RWPE2 (cell line): ENCODE measurements at regions not wholly inside any gene's neighbourhood (a gene's known extent, or its start where the extent isn't known, plus 50 kb on each side); places are given as distances from the start of the nearest gene placed in this dataset.

Experiments
- ATAC-seq: fragments of 200-7000 bp; cut with Tn5 transposase; 3 replicates; pipeline ENCODE4 v1.9.1; 2021; ENCODE audit warnings: low read depth
- DNase-seq: peaks from one replicate; pipeline ENCODE4 v3.0.0-alpha.2; 2020; ENCODE audit warnings: low spot score
- H3K27ac ChIP-seq: fragments of 450-650 bp; 2 replicates; pipeline ENCODE4 v1.5.1; 2017; ENCODE audit warnings: mild to moderate bottlenecking; ENCODE audit not compliant: poor library complexity, severe bottlenecking
- H3K27me3 ChIP-seq: fragments of 250-450 bp; sonication (Bioruptor Pico); 2 replicates; pipeline ENCODE4 v1.5.1; 2021; ENCODE audit warnings: mild to moderate bottlenecking, moderate library complexity; ENCODE audit not compliant: insufficient read depth, poor library complexity, severe bottlenecking
- H3K36me3 ChIP-seq: fragments of 250-450 bp; sonication (Bioruptor Pico); 2 replicates; pipeline ENCODE4 v1.5.1; 2020; ENCODE audit warnings: low read depth, mild to moderate bottlenecking, moderate library complexity
- H3K4me1 ChIP-seq: fragments of 250-450 bp; sonication (Bioruptor Pico); 2 replicates; pipeline ENCODE4 v1.5.1; 2021; ENCODE audit warnings: mild to moderate bottlenecking, moderate library complexity; ENCODE audit not compliant: insufficient read depth, poor library complexity, severe bottlenecking
- H3K4me3 ChIP-seq: fragments of 250-450 bp; sonication (Bioruptor Pico); 2 replicates; pipeline ENCODE4 v1.5.1; 2021; ENCODE audit warnings: mild to moderate bottlenecking, moderate library complexity; ENCODE audit not compliant: severe bottlenecking
- H3K9me3 ChIP-seq: fragments of 250-450 bp; sonication (Bioruptor Pico); 2 replicates; pipeline ENCODE4 v1.5.1; 2021; ENCODE audit warnings: mild to moderate bottlenecking, moderate library complexity; ENCODE audit not compliant: severe bottlenecking
- CTCF ChIP-seq: fragments of 450-650 bp; IDR thresholded peaks from one replicate; pipeline ENCODE4 v1.5.1; 2017; ENCODE audit warnings: mild to moderate bottlenecking, moderate library complexity; ENCODE audit not compliant: poor library complexity, severe bottlenecking

GRCh38 chr3:159922193-159922840, 66.3 kb upstream of the IL12A start:
- Histone ChIP-seq H3K4me3 (no peak overlapping the region), H3K27ac (no peak overlapping the region), H3K4me1 (peaks cover 11% of the 10 kb centered on the region), H3K27me3 (no peaks in the 10 kb centered on the region), H3K9me3 (no peaks in the 10 kb centered on the region), H3K36me3 (no peaks in the 10 kb centered on the region)
- no peak for TF ChIP-seq CTCF
- DNase-seq = no peak
- ATAC-seq = no peak

- Histone ChIP-seq H3K4me3 (no peak overlapping the region), H3K27me3 (no peaks in the 10 kb centered on the region), H3K4me1 (peaks cover 16% of the 10 kb centered on the region), H3K36me3 (no peaks in the 10 kb centered on the region), H3K9me3 (no peaks in the 10 kb centered on the region), H3K27ac (no peak overlapping the region)
- no peak for ATAC-seq
- DNase-seq = no peak
- TF ChIP-seq CTCF = no peak
Observed at GRCh38 chr3:159922861-159923312, 65.7 kb upstream of the IL12A start.

GRCh38 chr3:159923336-159923735, 65.3 kb upstream of the IL12A start:
- no peak for ATAC-seq
- Histone ChIP-seq H3K36me3 (no peaks in the 10 kb centered on the region), H3K4me1 (peaks cover 19% of the 10 kb centered on the region), H3K4me3 (no peak overlapping the region), H3K27me3 (no peaks in the 10 kb centered on the region), H3K27ac (no peak overlapping the region), H3K9me3 (no peaks in the 10 kb centered on the region)
- no peak for DNase-seq
- no peak for TF ChIP-seq CTCF

GRCh38 chr3:159923956-159924355, 64.7 kb upstream of the IL12A start:
- TF ChIP-seq CTCF = no peak
- DNase-seq (no peak), ATAC-seq (no peak)
- no peaks in the 10 kb centered on the region for H3K27me3 ChIP-seq
- H3K4me3 ChIP-seq = no peak overlapping the region
- no peaks in the 10 kb centered on the region for H3K36me3 ChIP-seq
- H3K9me3 ChIP-seq = no peaks in the 10 kb centered on the region
- no peak overlapping the region for H3K27ac ChIP-seq
- H3K4me1 ChIP-seq = peaks cover 22% of the 10 kb centered on the region

- Histone ChIP-seq H3K4me3 (no peak overlapping the region), H3K36me3 (no peaks in the 10 kb centered on the region), H3K27ac (no peak overlapping the region), H3K9me3 (no peaks in the 10 kb centered on the region), H3K4me1 (peaks cover 23% of the 10 kb centered on the region), H3K27me3 (no peaks in the 10 kb centered on the region)
- ATAC-seq = no peak
- DNase-seq = no peak
- no peak for TF ChIP-seq CTCF
Observed at GRCh38 chr3:159924411-159924810, 64.2 kb upstream of the IL12A start.
